ENCODE measurements at regions not wholly inside any gene's neighbourhood (a gene's known extent, or its start where the extent isn't known, plus 50 kb on each side); places are given as distances from the start of the nearest gene placed in this dataset.

- no peak for TF ChIP-seq CTCF (IDR thresholded peaks at IDR 0.05)
- no peak for TF ChIP-seq POLR2A (IDR thresholded peaks at IDR 0.05)
Observed at GRCh38 chr5:123808461-123809380, 296.7 kb downstream of the CSNK1G3 start.
